ENCODE measurements at regions not wholly inside any gene's neighbourhood (a gene's known extent, or its start where the extent isn't known, plus 50 kb on each side); places are given as distances from the start of the nearest gene placed in this dataset.

DNA sequence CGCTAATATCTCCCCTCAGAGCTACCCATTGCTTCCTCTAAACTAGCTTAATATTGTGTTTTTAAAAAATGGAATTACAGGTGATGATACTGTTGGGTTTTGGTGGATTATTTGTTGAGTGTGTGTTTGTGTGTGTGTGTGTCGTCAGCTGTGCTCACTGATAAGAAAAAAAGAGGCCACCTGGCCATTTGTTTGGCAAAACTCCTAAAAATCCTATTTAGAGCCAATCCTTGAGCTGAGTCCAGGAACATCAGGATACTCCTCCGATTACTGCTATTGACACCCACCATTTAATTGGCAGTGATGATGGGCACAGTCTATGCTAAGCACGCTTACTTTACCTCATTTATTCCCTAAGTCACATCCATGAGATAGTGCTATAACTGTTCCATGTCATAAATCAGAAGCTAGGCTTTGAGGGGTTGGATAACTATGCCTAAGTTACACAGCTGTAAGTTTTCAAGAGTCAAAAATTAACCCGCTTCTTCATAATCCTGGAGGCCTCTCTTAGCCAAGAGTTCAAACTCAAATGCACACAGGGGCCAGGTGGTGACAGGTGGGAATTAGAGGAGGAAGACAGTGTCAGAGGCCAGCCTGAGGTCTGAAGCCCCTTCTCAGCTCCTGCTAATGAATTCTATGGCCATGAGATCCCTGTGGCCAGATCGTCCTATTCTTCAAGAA, 1026.6 kb upstream of the TMEM132C start:
- ATAC-seq (ENCODE audit: insufficient read depth, low FRiP score) (no peak), DNase-seq (no peak)
- Histone ChIP-seq H3K27ac (ENCODE audit: low read depth in 1 of 2, low read length in 1 of 2) (no peak overlapping the region), H3K4me1 (ENCODE audit: control insufficient read depth in 5 of 5, insufficient read depth in 5 of 5, low read length in 5 of 5) (no peaks in the 10 kb centered on the region), H3K4me3 (no peak overlapping the region), H3K36me3 (ENCODE audit: control insufficient read depth in 4 of 4, insufficient read depth in 4 of 4, low read length in 4 of 4) (no peaks in the 10 kb centered on the region), H3K27me3 (ENCODE audit: control insufficient read depth in 3 of 3, insufficient read depth in 3 of 3, low read length in 2 of 3) (no peaks in the 10 kb centered on the region), H3K9ac (ENCODE audit: insufficient read depth in 1 of 2, low read length in 2 of 2) (no peak overlapping the region), H3K9me3 (ENCODE audit: control insufficient read depth in 4 of 4, insufficient read depth in 3 of 4, low read length in 3 of 4) (peaks cover 0 to 8% (median 1%) of the 10 kb centered on the region in 4 donors)
- 79 to 86% methylated on average over 6 of the region's 6 CpGs for WGBS, 2 donors
- TF ChIP-seq, protein P1, sequence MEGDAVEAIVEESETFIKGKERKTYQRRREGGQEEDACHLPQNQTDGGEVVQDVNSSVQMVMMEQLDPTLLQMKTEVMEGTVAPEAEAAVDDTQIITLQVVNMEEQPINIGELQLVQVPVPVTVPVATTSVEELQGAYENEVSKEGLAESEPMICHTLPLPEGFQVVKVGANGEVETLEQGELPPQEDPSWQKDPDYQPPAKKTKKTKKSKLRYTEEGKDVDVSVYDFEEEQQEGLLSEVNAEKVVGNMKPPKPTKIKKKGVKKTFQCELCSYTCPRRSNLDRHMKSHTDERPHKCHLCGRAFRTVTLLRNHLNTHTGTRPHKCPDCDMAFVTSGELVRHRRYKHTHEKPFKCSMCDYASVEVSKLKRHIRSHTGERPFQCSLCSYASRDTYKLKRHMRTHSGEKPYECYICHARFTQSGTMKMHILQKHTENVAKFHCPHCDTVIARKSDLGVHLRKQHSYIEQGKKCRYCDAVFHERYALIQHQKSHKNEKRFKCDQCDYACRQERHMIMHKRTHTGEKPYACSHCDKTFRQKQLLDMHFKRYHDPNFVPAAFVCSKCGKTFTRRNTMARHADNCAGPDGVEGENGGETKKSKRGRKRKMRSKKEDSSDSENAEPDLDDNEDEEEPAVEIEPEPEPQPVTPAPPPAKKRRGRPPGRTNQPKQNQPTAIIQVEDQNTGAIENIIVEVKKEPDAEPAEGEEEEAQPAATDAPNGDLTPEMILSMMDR (IDR thresholded peaks at IDR 0.05; ENCODE audit: control extremely low read depth, extremely low read depth), result no peak

DNA sequence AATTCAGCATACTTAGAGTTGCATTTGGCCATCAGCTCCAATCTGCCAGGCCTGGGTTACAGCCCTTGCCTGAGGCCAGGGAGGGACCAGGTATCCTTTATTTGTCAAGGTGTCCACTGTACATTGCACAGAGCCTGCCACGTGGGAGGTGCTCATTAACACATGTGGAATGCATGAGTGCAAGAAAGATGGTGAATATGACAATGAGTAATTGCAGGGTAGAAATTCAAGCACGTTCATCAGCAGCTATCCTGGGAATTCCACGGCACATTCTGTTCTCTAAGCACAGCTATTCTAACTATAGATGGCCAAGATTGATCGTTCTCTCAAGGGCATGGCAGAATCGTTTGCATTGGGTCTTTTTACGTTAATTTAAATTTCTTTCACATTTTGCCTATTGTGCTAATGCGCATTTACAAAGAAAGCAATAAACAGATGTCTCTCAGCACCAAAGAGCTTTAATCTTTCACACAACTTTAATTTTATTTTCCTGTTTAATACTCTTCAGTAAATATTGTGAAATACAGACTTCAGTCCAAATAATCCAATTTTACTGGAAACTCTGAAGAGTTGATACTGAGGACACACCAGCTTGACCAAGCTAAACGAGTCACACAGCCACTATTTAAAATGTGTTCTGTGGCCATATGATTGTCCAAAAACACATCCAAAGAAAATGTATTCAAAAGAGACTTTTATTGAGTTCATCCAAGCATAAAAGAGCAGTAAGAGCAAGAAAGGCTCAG, 1025.7 kb upstream of the TMEM132C start:
- TF ChIP-seq, protein P1 (IDR thresholded peaks at IDR 0.05; ENCODE audit: control extremely low read depth, extremely low read depth), result no peak
- no peaks in the 10 kb centered on the region for H3K27me3 ChIP-seq (ENCODE audit: control insufficient read depth in 3 of 3, insufficient read depth in 3 of 3, low read length in 2 of 3)
- H3K4me1 ChIP-seq (ENCODE audit: control insufficient read depth in 5 of 5, insufficient read depth in 5 of 5, low read length in 5 of 5), result no peaks in the 10 kb centered on the region
- no peak for ATAC-seq (ENCODE audit: insufficient read depth, low FRiP score)
- WGBS, 2 donors, result 66 to 79% methylated on average over 8 of the region's 8 CpGs
- H3K9me3 ChIP-seq (ENCODE audit: control insufficient read depth in 4 of 4, insufficient read depth in 3 of 4, low read length in 3 of 4), result peaks cover 0 to 5% (median 1%) of the 10 kb centered on the region in 4 donors
- H3K4me3 ChIP-seq, result no peak overlapping the region
- DNase-seq, result no peak
- H3K27ac ChIP-seq (ENCODE audit: low read depth in 1 of 2, low read length in 1 of 2), result no peak overlapping the region
- H3K36me3 ChIP-seq (ENCODE audit: control insufficient read depth in 4 of 4, insufficient read depth in 4 of 4, low read length in 4 of 4), result no peaks in the 10 kb centered on the region
- no peak overlapping the region for H3K9ac ChIP-seq (ENCODE audit: insufficient read depth in 1 of 2, low read length in 2 of 2)

DNA sequence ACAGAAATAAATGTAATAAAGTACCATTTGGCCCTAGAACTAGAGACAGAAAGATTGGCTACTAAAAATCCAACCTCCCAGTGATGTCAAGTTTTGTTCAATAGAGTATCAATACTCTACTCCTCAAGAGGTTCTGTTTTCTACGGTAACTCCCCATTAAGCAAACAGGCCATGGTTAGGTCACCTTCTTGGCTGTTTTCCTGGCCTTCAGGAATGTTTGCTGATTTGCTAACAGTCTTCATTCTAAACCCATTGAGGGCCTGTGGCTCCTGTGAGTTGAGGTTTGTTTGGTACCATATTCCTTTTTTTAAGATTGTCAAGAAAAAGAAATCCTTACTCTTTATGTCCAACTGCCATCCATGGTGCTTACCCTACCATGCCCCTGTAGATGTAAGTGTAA, 1022.0 kb upstream of the TMEM132C start:
- DNase-seq, result no peak
- Histone ChIP-seq H3K27me3 (ENCODE audit: control insufficient read depth in 3 of 3, insufficient read depth in 3 of 3, low read length in 2 of 3) (no peaks in the 10 kb centered on the region), H3K4me1 (ENCODE audit: control insufficient read depth in 5 of 5, insufficient read depth in 5 of 5, low read length in 5 of 5) (no peaks in the 10 kb centered on the region), H3K36me3 (ENCODE audit: control insufficient read depth in 4 of 4, insufficient read depth in 4 of 4, low read length in 4 of 4) (no peaks in the 10 kb centered on the region), H3K9me3 (ENCODE audit: control insufficient read depth in 4 of 4, insufficient read depth in 3 of 4, low read length in 3 of 4) (peaks cover 0 to 3% (median 0%) of the 10 kb centered on the region in 4 donors), H3K27ac (ENCODE audit: low read depth in 1 of 2, low read length in 1 of 2) (no peak overlapping the region), H3K9ac (ENCODE audit: insufficient read depth in 1 of 2, low read length in 2 of 2) (no peak overlapping the region), H3K4me3 (no peak overlapping the region)
- ATAC-seq (ENCODE audit: insufficient read depth, low FRiP score), result no peak
- TF ChIP-seq, protein P1 (IDR thresholded peaks at IDR 0.05; ENCODE audit: control extremely low read depth, extremely low read depth), result no peak
- WGBS, 2 donors, result 72 to 84% methylated on average over 1 of the region's 1 CpG
